SK-MEL-5 (cell line): ENCODE measurements at regions not wholly inside any gene's neighbourhood (a gene's known extent, or its start where the extent isn't known, plus 50 kb on each side); places are given as distances from the start of the nearest gene placed in this dataset.
A peak's percentile ranks its signal among the peaks of the same experiment; 100 is the strongest.

ENCODE experiments used
- DNase-seq: peaks from one replicate; pipeline ENCODE4 v3.0.0-alpha.2; 2016; ENCODE audit warnings: low read depth, low spot score
- in situ Hi-C: cut with HindIII; loops from 2 replicates; pipeline ENCODE4 v1.10.0; 2016; ENCODE audit warnings: low sequenced_read_pairs, high pct_unique_total_duplicates, low pct_unique_long_range_greater_than_20kb

DNA sequence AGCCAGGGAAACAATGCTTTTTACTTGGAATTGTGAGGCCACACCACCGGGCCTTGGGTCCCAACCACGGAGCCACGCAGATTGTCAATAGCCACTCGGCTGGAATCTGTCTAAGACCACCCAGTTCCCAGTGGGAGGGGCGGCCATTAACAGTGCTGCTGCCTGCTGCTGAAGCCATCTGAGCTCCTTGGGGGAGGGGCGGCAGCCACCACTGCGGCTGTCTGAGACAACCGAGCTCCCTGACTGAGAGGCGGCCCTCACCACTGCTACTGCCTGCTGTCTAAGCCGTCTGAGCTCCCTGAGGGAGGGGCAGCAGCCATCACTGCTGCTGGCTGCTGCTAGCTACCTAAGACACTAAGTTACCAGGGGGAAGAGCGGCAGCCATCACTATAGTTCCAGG, 64.3 kb downstream of the DMRTA2 start:
- in situ Hi-C loops, result no loop called here
- no peak for DNase-seq

DNA sequence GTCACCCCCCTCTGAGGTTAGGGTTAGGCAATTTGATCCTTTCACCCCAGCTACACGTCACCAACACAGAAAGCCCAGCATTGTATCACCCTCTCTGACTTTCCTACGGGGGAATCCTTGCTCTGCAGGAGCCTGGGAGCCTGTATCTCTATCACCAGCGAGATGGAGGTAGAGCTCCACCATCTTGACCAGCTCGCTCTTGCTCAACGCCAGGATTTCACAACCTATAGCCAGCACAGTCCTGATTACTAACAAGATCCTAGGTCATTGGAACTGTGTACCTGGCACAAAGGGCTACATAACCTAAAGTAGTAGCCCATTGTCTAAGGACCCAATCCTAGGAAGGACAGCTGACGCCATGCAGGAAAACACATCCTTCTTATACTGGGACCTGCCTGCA, 66.1 kb downstream of the DMRTA2 start:
- in situ Hi-C loops, result no loop called here
- no peak for DNase-seq

DNA sequence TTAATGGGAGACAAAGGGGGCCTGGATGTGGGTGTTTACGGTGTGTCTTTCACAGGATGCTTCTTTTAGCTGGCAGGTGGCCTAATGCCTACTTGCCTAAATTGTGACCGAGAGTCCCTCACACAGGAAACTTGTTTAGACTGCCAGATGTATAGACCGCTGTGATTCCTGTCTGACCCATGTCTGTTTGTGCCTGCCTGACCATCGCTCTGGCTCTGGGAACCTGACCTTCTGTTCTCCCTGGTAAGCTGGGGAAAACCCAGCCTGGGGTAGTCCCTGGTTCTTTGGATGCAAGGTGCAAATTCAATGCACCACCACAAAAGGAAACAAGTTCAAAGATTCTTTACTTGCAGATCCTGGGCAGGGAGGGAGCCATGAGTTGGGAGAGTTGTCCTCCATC, 68.4 kb downstream of the DMRTA2 start:
- in situ Hi-C loops, result no loop called here
- no peak for DNase-seq

DNA sequence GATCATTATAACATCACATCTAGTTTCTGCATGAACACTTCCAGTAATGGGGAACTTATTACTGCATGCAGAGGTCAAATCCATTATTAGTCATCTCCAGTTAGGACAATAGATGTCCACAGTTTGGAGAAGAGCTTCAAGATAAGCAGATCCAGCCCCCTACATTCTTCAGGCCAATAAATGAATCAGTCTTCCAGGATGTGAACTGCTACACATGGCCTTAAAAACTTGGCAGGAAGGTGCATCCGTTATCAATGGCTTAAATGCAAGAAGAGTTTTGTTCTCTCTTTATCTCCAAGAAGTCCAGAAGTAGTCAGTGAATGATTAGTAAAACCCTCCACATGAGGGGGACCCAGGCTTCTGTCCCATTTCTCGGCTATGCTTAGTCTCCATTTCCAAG, 70.8 kb downstream of the DMRTA2 start:
- in situ Hi-C loops, result no loop called here
- DNase-seq, result no peak

DNA sequence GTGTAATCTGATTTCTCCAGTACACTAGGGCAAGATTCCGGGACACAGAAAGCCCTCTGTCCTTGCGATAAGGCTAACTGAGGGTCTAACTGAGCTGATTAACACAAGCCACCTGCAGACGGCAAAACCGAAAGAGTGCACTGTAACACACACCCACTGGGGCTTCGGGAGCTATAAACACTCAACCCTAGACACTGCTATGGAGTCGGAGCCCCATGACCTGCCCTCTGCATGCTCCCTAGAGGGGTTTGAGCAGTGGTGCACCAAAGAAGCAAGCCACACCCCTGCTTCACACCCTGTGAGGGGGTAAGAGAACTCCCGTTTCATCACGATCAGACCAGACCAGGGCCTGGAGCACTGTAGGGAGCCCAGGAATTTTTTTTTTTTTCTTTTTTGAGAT, 72.4 kb downstream of the DMRTA2 start:
- in situ Hi-C loops, result no loop called here
- DNase-seq, result no peak

DNA sequence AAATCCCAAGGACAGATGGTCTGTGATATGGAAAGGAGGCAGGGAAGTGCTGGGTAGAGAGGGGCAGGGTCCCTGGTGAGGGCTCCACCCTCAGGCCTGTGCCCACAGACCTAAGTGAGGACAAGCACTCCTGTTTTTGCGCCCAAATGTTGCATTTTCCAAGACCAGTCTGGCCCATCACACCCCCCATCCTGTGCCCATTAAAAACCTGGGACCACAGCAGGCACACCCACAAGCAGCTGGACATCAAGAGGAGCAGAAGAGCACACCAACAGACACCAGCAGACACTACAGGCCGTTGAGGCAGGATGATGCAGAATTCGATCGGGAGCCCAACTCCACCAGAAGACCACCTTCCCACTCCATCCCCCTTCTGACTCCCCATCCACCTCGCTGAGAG, 72.8 kb downstream of the DMRTA2 start:
- in situ Hi-C loops, result no loop called here
- no peak for DNase-seq

DNA sequence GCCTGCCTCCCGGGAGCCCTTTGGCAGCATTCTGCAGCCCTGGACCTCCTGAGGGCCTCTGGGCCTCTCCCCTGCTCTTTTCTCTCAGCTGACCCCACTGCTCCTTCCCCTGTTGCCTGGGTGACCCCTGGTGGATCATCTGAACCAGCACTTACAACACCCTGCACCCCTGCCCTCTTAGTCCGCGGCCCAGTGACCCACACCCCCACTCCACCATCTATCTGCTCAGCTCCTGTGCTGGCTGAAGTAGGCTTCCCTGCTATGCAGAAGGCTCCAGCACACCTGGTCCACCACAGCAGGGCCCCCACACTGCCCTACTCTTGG, 74.0 kb downstream of the DMRTA2 start:
- in situ Hi-C loops, result no loop called here
- no peak for DNase-seq

DNA sequence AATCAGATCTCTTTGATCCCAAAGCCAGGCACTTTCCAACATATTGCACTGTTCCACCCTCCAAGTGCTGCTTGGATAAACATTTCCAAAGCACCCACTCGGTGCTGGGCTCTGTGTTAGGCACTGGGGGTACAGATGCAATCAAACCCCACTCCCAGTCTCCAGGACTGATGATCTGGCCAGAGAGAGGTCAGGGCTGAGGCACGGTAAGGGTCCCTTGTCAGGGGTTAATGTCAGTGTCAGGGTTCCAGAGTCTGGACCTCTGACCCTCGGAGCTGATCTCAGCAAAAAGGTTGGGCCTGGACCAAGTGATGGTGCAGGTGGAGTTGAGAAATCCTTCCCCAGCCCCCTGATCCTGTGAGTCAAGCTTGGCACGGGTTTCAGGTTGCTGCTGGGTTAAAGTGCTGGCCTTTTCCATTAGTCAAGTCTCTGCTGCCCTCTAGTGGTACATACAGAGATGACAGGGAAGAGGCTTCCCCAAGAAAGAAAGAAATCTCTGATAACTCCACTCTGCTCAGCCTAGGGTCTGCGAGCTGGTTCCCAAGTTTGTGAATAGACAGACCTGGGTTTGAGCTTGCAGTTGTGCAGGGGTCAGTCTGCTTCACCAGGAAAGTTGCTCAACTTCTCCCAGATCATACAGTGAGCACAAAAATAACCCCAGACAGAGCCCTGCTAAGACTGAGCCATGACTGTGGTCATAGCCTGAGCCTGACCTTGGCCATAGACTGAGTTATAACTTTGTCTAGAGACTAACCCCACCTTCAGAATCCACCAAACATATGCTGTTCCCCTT, 74.6 kb downstream of the DMRTA2 start:
- in situ Hi-C loops, result no loop called here
- DNase-seq, result peak; percentile 82

DNA sequence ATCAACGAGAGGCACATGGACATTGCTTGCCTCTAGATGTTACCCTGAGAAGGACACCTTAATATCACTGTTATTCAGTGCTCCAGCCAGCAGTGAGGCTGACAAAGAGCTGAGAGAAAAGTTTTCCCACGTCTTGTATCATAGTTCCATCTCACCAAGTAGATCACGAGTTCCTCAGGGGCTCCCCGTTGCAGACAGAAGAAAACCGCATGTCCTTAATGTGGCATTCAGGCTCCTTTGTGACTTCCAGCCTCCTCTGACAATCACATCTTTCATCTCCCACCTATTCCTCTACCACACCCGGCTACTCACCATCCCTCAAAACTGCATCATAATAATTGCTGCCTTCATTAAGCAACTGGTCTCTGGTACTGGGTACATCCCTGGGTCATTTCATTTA, 75.3 kb downstream of the DMRTA2 start:
- DNase-seq, result no peak
- in situ Hi-C loops, result no loop called here

DNA sequence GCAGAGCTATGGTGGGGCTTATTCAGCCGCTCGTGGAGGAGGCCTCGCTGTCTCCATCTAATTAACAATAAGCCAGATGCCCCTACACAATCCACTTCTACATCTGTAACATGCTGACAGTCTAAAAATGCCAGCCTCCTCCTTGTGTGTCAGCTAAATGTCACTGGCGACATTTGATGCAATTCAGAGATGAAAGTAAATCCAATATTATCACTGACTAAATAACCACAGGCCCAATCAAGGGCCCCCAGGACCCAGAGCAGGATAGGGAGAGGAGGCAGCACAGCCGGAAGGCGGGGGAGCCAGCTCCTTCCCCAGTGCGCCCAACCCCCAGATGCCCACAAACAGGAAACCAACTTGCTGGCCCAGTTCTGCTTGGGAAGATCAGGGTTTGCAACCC, 76.6 kb downstream of the DMRTA2 start:
- DNase-seq, result no peak
- in situ Hi-C loops, result no loop called here

DNA sequence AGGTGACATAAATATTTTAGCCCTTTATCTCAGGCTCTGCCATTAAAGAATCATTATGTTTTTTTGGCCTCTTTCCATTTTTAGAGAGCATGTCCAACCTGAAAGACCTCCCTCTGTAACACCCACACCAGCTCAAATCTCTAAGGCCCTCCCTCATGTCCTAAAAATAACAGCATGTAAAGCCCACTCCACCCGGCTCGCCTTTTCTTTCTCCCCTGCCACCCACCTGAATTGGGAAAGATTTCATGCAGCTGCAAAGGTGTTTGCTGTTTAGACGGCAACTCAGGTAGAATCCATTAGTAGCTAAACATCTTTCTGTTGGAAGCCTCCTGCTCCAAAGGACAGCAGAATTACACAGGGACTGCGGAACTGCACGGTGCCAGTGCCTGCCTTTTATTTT, 79.9 kb downstream of the DMRTA2 start:
- DNase-seq, result no peak
- in situ Hi-C loops, result no loop called here

DNA sequence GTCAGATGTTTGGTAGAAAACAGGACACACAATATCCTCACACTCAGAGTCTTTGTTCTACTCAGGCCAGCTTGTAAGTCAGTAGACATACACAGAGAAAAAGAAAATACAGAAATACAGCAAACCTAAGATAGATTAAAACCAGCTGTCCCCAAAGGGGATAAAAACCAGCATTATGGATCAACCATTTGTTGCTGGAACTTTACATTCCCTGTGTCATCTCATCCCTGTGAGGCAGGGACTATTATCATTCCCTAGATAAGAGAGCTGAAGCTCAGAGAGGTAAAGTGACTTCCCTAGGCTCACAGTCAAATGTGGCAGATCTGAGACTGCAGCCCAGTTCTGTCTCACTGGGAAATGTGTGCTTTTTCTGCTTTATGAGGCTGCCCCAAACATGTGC, 80.7 kb downstream of the DMRTA2 start:
- in situ Hi-C loops, result no loop called here
- no peak for DNase-seq

DNA sequence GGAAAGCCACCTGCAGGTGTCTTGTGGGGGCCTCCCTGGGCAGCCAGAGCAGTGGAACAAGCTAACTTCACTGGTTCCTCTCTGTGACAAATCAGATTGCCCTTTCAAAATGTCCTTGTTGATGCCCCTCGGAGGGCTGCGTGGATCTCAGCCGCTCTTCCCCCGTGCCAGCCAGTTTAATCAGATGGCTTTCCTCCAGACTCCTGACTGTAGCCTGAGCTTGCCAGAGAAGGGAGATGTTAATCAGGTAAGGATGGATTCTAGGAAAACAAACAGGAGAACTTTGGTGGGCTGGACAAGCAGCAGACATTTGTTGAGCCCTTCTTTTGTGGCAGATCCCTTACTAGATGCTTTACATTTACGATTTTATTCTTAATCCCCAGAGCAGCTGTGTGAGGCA, 88.2 kb downstream of the DMRTA2 start:
- no peak for DNase-seq
- in situ Hi-C loops, result no loop called here

DNA sequence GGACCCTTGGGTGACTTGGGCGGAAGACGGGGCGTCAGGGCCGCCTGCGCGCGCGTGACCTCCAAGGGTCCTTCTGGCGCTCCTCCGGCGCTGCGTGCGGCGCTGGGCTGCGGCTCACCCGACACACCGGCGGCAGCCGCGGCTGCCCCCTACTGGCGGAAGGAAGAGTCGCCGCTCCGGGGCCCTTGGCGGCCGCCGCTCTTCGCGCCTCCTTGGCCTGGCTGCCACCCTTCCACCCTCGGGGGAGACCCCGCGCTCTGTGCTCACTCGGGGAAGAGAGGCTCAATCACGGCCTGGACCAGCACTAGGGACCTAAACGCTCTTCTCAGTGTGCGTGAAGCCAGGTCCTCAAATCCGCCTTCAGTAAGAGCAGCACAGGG, 89.7 kb downstream of the DMRTA2 start:
- peak; percentile 63 for DNase-seq
- in situ Hi-C loops, result no loop called here

DNA sequence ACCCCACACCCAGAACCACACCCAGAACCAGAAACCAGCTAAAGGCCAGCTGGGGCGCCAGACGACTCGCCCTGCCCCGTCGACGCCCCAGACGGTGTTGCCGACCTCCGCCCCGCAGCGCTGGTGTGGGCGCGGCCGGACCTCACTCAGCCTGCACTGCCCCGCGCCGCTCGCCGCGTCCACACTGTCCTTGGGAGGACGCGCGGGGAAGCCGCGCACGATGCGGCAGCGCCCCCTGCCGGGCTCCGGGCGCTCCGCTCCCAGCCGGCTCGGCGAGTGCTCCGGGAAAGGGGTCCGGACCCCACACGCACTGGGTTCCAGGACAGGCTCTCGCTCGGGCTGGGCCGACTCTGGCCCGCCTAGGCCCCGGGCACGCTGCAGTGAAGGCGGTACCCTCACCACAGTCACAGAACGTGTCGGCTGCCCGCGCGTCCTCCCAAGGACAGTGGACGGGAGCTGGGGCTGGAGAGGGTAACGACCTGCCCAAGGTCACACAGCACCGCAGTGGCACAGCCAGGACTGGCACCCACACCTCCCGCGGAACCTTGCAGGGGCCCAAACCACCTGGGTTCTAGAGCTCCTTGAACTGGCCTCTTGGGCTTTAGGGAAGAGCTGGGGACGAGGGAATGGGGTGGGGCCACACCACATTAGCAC, 90.2 kb downstream of the DMRTA2 start:
- in situ Hi-C loops, result no loop called here
- peak; percentile 68 for DNase-seq

DNA sequence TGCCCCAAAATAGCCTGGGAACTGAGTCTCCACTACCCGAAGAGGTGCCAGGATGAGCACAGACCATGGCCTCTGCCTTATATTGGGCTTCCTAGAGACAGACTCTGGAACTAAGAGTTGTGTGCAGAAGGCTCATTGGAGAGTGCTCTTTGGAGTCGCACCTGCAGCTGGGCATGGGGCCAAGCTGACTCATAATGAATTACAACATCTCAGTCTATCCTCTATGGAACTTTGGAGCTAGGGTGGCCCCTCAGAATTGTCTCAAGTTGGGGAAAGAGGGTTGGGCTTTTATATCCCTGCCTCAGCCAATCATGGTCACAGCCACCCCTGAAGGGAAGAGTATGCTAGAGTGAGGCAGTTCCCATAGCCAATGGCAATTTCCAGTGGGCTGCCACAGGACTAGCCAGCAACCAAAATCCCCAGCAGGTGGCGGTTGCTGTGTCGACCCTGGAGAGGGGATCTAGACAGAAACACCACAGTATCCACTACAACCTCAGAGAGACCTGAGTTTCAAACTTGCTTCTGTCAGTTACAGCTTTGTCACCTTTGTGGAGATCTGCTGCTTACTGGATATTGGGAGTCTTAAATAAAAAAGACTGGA, 93.8 kb downstream of the DMRTA2 start:
- peak; percentile 26 for DNase-seq
- in situ Hi-C loops, result no loop called here

DNA sequence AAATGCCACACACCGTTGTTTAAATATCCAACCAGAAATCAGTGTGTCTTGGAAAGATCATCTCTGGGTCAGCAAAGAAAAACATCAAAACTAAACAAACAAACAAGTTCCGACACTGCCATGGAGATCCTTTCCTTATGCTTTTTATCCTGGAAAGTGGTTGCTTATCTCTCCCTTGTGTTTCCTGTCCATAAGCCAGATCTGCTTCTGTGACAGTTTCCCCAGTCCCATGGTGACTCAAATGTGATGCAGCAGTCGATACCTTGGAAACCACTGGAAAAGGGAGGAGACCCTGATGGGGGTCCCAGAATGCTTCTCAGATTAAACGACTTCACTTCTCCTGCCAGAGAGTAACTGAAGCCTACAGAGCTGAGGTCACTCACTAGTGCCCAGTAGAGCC, 94.7 kb downstream of the DMRTA2 start:
- no peak for DNase-seq
- in situ Hi-C loops, result no loop called here

DNA sequence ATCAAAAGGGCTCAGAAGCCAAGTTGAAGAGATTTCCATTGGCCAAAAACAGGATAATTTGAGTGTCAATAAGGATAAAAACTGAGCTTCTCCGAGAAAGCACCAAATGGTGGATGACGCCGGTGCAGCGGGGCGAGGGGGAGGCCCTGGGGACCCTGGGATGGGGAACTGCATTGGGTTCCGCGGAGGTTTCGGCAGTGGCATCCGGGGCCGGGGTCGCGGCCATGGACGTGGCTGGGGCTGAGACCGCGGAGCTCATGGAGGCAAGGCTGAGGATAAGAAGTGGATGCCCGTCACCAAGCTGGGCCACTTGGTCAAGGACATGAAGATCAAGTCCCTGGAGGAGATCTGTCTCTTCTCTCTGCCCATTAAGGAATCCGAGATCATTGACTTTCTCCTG, 97.2 kb downstream of the DMRTA2 start:
- in situ Hi-C loops, result no loop called here
- DNase-seq, result no peak

DNA sequence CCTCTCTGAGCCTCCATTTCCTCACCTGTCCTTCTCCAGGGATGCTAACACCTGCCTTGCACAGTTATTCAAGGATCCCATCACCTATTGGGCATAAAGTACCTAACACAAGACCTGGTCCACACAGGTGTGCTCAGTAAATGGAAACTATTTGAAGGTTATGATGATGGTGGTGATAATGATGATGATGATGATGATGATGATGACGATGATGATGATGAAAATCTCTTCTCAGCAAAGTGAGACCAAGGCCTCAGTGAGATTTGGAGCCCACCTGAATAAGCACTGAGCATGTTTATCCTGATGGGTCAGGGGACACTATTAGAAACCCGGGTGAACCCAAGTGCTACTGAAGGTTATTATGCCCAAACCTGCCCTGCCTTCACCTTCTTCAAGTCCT, 100.7 kb downstream of the DMRTA2 start:
- in situ Hi-C loops, result no loop called here
- DNase-seq, result no peak
